IMR-90 (cell line): ENCODE measurements at regions not wholly inside any gene's neighbourhood (a gene's known extent, or its start where the extent isn't known, plus 50 kb on each side); places are given as distances from the start of the nearest gene placed in this dataset.

Source experiments
- BHLHE40 ChIP-seq: fragments of 150-350 bp; IDR thresholded peaks from 2 replicates; pipeline ENCODE4 v1.6.1; 2016; ENCODE audit warnings: mild to moderate bottlenecking, low read depth, low read length
- CEBPB ChIP-seq: IDR thresholded peaks from 2 replicates; pipeline ENCODE4 v1.6.1; 2012; ENCODE audit warnings: low read depth, low read length, improper control_type of control experiment
- CHD1 ChIP-seq: IDR thresholded peaks from 2 replicates; pipeline ENCODE4 v1.6.1; 2012; ENCODE audit warnings: low read depth, low read length, improper control_type of control experiment
- CTCF ChIP-seq: conservative IDR thresholded peaks from 2 replicates; pipeline ENCODE4 v1.5.1; 2012; ENCODE audit warnings: mild to moderate bottlenecking, low read depth, low read length, improper control_type of control experiment
- ELK1 ChIP-seq: fragments of 150-350 bp; IDR thresholded peaks from 2 replicates; pipeline ENCODE4 v1.6.1; 2016; ENCODE audit warnings: low read depth, mild to moderate bottlenecking, low read length, moderate library complexity, borderline replicate concordance
- FOS ChIP-seq: fragments of 150-350 bp; IDR thresholded peaks from 2 replicates; pipeline ENCODE4 v1.6.1; 2016; ENCODE audit warnings: low read depth, low read length
- MAFK ChIP-seq: IDR thresholded peaks from 2 replicates; pipeline ENCODE4 v1.6.1; 2012; ENCODE audit warnings: low read depth, low read length, improper control_type of control experiment
- MAZ ChIP-seq: IDR thresholded peaks from 2 replicates; pipeline ENCODE4 v1.6.1; 2012; ENCODE audit warnings: low read depth, mild to moderate bottlenecking, low read length, improper control_type of control experiment, moderate library complexity, borderline replicate concordance
- MXI1 ChIP-seq: IDR thresholded peaks from 2 replicates; pipeline ENCODE4 v1.6.1; 2012; ENCODE audit warnings: low read depth, mild to moderate bottlenecking, low read length, moderate library complexity, borderline replicate concordance
- POLR2A ChIP-seq: IDR thresholded peaks from 2 replicates; pipeline ENCODE4 v1.6.1; 2012; ENCODE audit warnings: mild to moderate bottlenecking, low read depth, low read length
- RAD21 ChIP-seq: IDR thresholded peaks from 2 replicates; pipeline ENCODE4 v1.6.1; 2012; ENCODE audit warnings: low read length, improper control_type of control experiment
- RFX5 ChIP-seq: IDR thresholded peaks from 2 replicates; pipeline ENCODE4 v1.8.0; 2012; ENCODE audit warnings: low read depth, mild to moderate bottlenecking, low read length, moderate library complexity
- SMC3 ChIP-seq: fragments of 150-350 bp; IDR thresholded peaks from 2 replicates; pipeline ENCODE4 v1.6.1; 2016; ENCODE audit warnings: low read depth, mild to moderate bottlenecking, antibody characterized with exemption, low read length, moderate library complexity
- USF2 ChIP-seq: fragments of 150-350 bp; IDR thresholded peaks from 2 replicates; pipeline ENCODE4 v1.6.1; 2017; ENCODE audit warnings: mild to moderate bottlenecking, antibody characterized with exemption, low read length, low read depth

GRCh38 chr4:176999935-177000543 lies 207.3 kb upstream of the VEGFC start:
- no peak for TF ChIP-seq CTCF
- no peak for TF ChIP-seq MAFK
- no peak for TF ChIP-seq POLR2A
- no peak for TF ChIP-seq MXI1
- TF ChIP-seq RAD21, result no peak
- no peak for TF ChIP-seq RFX5
- TF ChIP-seq MAZ, result no peak
- TF ChIP-seq BHLHE40, result no peak
- no peak for TF ChIP-seq CHD1
- TF ChIP-seq FOS, result no peak
- TF ChIP-seq CEBPB, result no peak
- no peak for TF ChIP-seq ELK1
- no peak for TF ChIP-seq USF2
- no peak for TF ChIP-seq SMC3
